SK-N-SH (cell line): ENCODE measurements at regions not wholly inside any gene's neighbourhood (a gene's known extent, or its start where the extent isn't known, plus 50 kb on each side); places are given as distances from the start of the nearest gene placed in this dataset.

ENCODE experiments used
- CTCF ChIA-PET: fragments of 300-600, 350-600 bp; formaldehyde crosslinking; extraction: SDS; loops from one replicate; lab custom pipeline; 2021; lab: Yijun Ruan, JAX
- POLR2A ChIA-PET: fragments of 350-600 bp; sonication (Branson Sonifier 250); formaldehyde crosslinking; extraction: SDS; loops from one replicate; lab custom pipeline; 2020; ENCODE audit warnings: antibody characterized with exemption, inconsistent platforms; lab: Yijun Ruan, JAX
- DNase-seq: peaks from one replicate; pipeline ENCODE4 v3.0.0; 2012
- H2AFZ ChIP-seq: fragments of 200-600 bp; sonication (generic); 2 replicates; pipeline ENCODE4 v1.8.1; 2016; ENCODE audit warnings: antibody characterized with exemption, mild to moderate bottlenecking, low read depth
- H3F3A ChIP-seq: fragments of 200-600 bp; sonication (generic); replicated peaks from 2 replicates; pipeline ENCODE3; 2016; ENCODE audit warnings: antibody characterized with exemption, mild to moderate bottlenecking; ENCODE audit not compliant: insufficient read depth
- H3K27ac ChIP-seq, 2 experiments: fragments of 200-500 bp in 1 of 2; fragments of 200-600 bp in 1 of 2; sonication (Bioruptor generic) in 1 of 2; sonication (generic), shearing (Covaris generic) in 1 of 2; 2 replicates each; pipeline versions ENCODE4 v1.5.1 to v1.6.1; 2014 to 2016; ENCODE audit warnings: low read depth in 2 of 2, inconsistent platforms in 1 of 2, low read length in 1 of 2, mild to moderate bottlenecking in 1 of 2, mixed read lengths in 1 of 2
- H3K27me3 ChIP-seq: fragments of 200-600 bp; sonication (generic), shearing (Covaris generic); 2 replicates; pipeline ENCODE4 v1.6.1; 2016; ENCODE audit warnings: mixed run types; ENCODE audit not compliant: insufficient read depth
- H3K36me3 ChIP-seq, 2 experiments: fragments of 200-500 bp in 1 of 2; fragments of 200-600 bp in 1 of 2; sonication (Bioruptor generic) in 1 of 2; sonication (generic) in 1 of 2; replicated peaks in 1 of 2; 2 replicates each; pipeline versions ENCODE3 to v1.5.1; 2014 to 2016; ENCODE audit warnings: low read length in 1 of 2, mild to moderate bottlenecking in 1 of 2; ENCODE audit not compliant: insufficient read depth in 2 of 2, control insufficient read depth in 1 of 2
- H3K4me1 ChIP-seq, 2 experiments: fragments of 200-500 bp in 1 of 2; fragments of 200-600 bp in 1 of 2; sonication (Bioruptor generic) in 1 of 2; sonication (generic), shearing (Covaris generic) in 1 of 2; 2 replicates each; pipeline versions ENCODE4 v1.5.1 to v1.6.1; 2014 to 2016; ENCODE audit warnings: low read depth in 1 of 2, low read length in 1 of 2, mixed run types in 1 of 2; ENCODE audit not compliant: insufficient read depth in 2 of 2, control insufficient read depth in 1 of 2
- H3K4me2 ChIP-seq: fragments of 200-600 bp; sonication (generic), shearing (Covaris generic); 2 replicates; pipeline ENCODE4 v1.6.1; 2017; ENCODE audit warnings: mixed run types
- H3K4me3 ChIP-seq, 2 experiments: fragments of 200-500 bp in 1 of 2; fragments of 200-600 bp in 1 of 2; sonication (Bioruptor generic) in 1 of 2; sonication (generic), shearing (Covaris generic) in 1 of 2; 2 replicates each; pipeline versions ENCODE4 v1.5.1 to v1.8.1; 2014 to 2016; ENCODE audit warnings: low read depth in 2 of 2, inconsistent platforms in 1 of 2, low read length in 1 of 2, mild to moderate bottlenecking in 1 of 2, mixed read lengths in 1 of 2, moderate library complexity in 1 of 2
- H3K79me2 ChIP-seq: fragments of 200-600 bp; sonication (generic); 2 replicates; pipeline ENCODE4 v1.8.1; 2017; ENCODE audit warnings: mild to moderate bottlenecking; ENCODE audit not compliant: insufficient read depth
- H3K9ac ChIP-seq: fragments of 200-600 bp; sonication (generic); 2 replicates; pipeline ENCODE4 v1.6.1; 2017; ENCODE audit warnings: mixed run types
- H3K9me2 ChIP-seq: fragments of 200-600 bp; sonication (generic); 2 replicates; pipeline ENCODE4 v1.6.1; 2017; ENCODE audit warnings: mixed run types
- H3K9me3 ChIP-seq: fragments of 200-600 bp; sonication (generic); 2 replicates; pipeline ENCODE4 v1.6.1; 2017; ENCODE audit warnings: mixed run types, mild to moderate bottlenecking, moderate library complexity
- H4K20me1 ChIP-seq: fragments of 200-600 bp; sonication (generic); 2 replicates; pipeline ENCODE4 v1.6.1; 2017; ENCODE audit warnings: mild to moderate bottlenecking, mixed run types; ENCODE audit not compliant: insufficient read depth
- EZH2phosphoT487 ChIP-seq: fragments of 200-600 bp; sonication (generic); IDR thresholded peaks from 2 replicates; pipeline ENCODE4 v1.6.1; 2017; ENCODE audit warnings: low read depth, mixed run types, mild to moderate bottlenecking, antibody characterized with exemption, moderate library complexity, borderline replicate concordance
- GABPA ChIP-seq: IDR thresholded peaks from 2 replicates; pipeline ENCODE4 v1.4.0; 2012; ENCODE audit warnings: low read depth, mild to moderate bottlenecking
- GATA2 ChIP-seq: sonication (generic); formaldehyde crosslinking; IDR thresholded peaks from 2 replicates; pipeline ENCODE4 v1.5.0; 2020; ENCODE audit warnings: mild to moderate bottlenecking, missing genetic modification reagents
- JUND ChIP-seq: IDR thresholded peaks from 2 replicates; pipeline ENCODE4 v1.4.0; 2012
- MEF2A ChIP-seq: IDR thresholded peaks from 2 replicates; pipeline ENCODE4 v1.4.0; 2012; ENCODE audit warnings: low read depth, borderline replicate concordance
- NRF1 ChIP-seq: IDR thresholded peaks from 2 replicates; pipeline ENCODE4 v1.6.1; 2012; ENCODE audit warnings: low read depth, mild to moderate bottlenecking, low read length
- RAD21 ChIP-seq: IDR thresholded peaks from 2 replicates; pipeline ENCODE4 v1.6.1; 2012; ENCODE audit warnings: mild to moderate bottlenecking, low read length
- REST ChIP-seq: IDR thresholded peaks from 2 replicates; pipeline ENCODE4 v1.6.1; 2012; ENCODE audit warnings: mild to moderate bottlenecking, low read depth, low read length, moderate library complexity
- RFX5 ChIP-seq: IDR thresholded peaks from 2 replicates; pipeline ENCODE4 v1.6.1; 2012; ENCODE audit warnings: mild to moderate bottlenecking, improper control_type of control experiment, low read length
- TAF1 ChIP-seq: IDR thresholded peaks from 2 replicates; pipeline ENCODE4 v1.6.1; 2012; ENCODE audit warnings: low read depth, mild to moderate bottlenecking, low read length, moderate library complexity, borderline replicate concordance
- TEAD4 ChIP-seq: IDR thresholded peaks from 2 replicates; pipeline ENCODE4 v1.4.0; 2012; ENCODE audit warnings: mild to moderate bottlenecking, borderline replicate concordance; ENCODE audit not compliant: insufficient read depth
- ZBTB33 ChIP-seq: IDR thresholded peaks from 2 replicates; pipeline ENCODE4 v1.4.0; 2012; ENCODE audit warnings: low read depth, borderline replicate concordance
- WGBS: methylation state at CpG from one replicate; pipeline ENCODE4 v1.1.6; 2017; ENCODE audit warnings: low lambda C conversion rate; 5-methylcytosine and 5-hydroxymethylcytosine counted together
- TF ChIP-seq, protein P1 (sequence below): IDR thresholded peaks from 2 replicates; pipeline ENCODE4 v1.4.0; 2012; ENCODE audit warnings: low read depth, borderline replicate concordance

DNA sequence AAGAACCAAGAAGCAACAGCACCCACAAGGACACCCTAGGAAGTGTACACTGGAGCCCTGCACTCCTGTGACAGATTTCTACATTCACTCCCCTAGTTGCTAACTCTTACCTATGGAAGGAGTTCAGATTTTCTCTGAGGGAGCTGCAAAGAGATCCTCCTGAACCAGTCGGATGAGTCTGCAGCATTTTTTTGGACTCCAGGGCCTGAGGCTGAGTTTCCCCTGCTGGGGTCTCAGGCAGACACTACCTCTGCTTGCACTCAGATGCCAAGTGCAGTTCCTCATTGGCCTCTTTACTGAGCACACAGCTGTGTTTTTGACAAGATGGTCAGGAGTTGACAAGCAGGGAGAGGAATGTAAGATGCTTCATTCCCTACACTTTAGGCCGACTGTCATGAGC, 153.2 kb upstream of the RBM19 start:
- WGBS: 0% methylated on average over 2 of the region's 2 CpGs
- no peaks in the 10 kb centered on the region for H3K9me2 ChIP-seq
- TF ChIP-seq TAF1: no peak
- TF ChIP-seq NRF1: no peak
- TF ChIP-seq RFX5: no peak
- TF ChIP-seq JUND: no peak
- no peak for TF ChIP-seq EZH2phosphoT487
- TF ChIP-seq GABPA: no peak
- no peak for TF ChIP-seq ZBTB33
- TF ChIP-seq, all 33 proteins: peak for 0
- Histone ChIP-seq H3K4me1 (no peaks in the 10 kb centered on the region), H3K27me3 (no peaks in the 10 kb centered on the region), H3K79me2 (no peaks in the 10 kb centered on the region), H3F3A (no peaks in the 10 kb centered on the region), H3K27ac (no peak overlapping the region), H2AFZ (no peak overlapping the region), H4K20me1 (no peaks in the 10 kb centered on the region), H3K4me3 (no peak overlapping the region), H3K9ac (no peak overlapping the region), H3K9me3 (no peaks in the 10 kb centered on the region), H3K36me3 (no peaks in the 10 kb centered on the region), H3K4me2 (no peak overlapping the region)
- no peak for DNase-seq
- CTCF ChIA-PET: interaction anchor here (1.5 kb wide), 1 partner anchor 11 kb away, joined by 4 read pairs; no protein-coding TSS in a partner anchor
- POLR2A ChIA-PET: no interaction called here

GRCh38 chr12:114096461-114096860, 130.3 kb upstream of the RBM19 start:
- Histone ChIP-seq H3K36me3 (no peaks in the 10 kb centered on the region), H4K20me1 (no peaks in the 10 kb centered on the region), H3K4me1 (no peaks in the 10 kb centered on the region), H3K9me2 (no peaks in the 10 kb centered on the region), H2AFZ (no peak overlapping the region), H3K4me3 (no peak overlapping the region), H3K4me2 (no peak overlapping the region), H3F3A (no peaks in the 10 kb centered on the region), H3K9ac (no peak overlapping the region), H3K79me2 (no peaks in the 10 kb centered on the region), H3K27ac (no peak overlapping the region), H3K27me3 (no peaks in the 10 kb centered on the region), H3K9me3 (no peaks in the 10 kb centered on the region)
- CTCF ChIA-PET: no interaction called here
- TF ChIP-seq GATA2 (no peak), RAD21 (no peak), TEAD4 (no peak), MEF2A (no peak), REST (no peak), ZBTB33 (no peak), EZH2phosphoT487 (no peak), TAF1 (no peak)
- TF ChIP-seq, protein P1, sequence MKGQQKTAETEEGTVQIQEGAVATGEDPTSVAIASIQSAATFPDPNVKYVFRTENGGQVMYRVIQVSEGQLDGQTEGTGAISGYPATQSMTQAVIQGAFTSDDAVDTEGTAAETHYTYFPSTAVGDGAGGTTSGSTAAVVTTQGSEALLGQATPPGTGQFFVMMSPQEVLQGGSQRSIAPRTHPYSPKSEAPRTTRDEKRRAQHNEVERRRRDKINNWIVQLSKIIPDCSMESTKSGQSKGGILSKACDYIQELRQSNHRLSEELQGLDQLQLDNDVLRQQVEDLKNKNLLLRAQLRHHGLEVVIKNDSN: no peak
- WGBS: 0% methylated on average over 1 of the region's 1 CpG
- POLR2A ChIA-PET: no interaction called here
- DNase-seq: no peak
